ENCODE measurements at regions not wholly inside any gene's neighbourhood (a gene's known extent, or its start where the extent isn't known, plus 50 kb on each side); places are given as distances from the start of the nearest gene placed in this dataset.

DNA sequence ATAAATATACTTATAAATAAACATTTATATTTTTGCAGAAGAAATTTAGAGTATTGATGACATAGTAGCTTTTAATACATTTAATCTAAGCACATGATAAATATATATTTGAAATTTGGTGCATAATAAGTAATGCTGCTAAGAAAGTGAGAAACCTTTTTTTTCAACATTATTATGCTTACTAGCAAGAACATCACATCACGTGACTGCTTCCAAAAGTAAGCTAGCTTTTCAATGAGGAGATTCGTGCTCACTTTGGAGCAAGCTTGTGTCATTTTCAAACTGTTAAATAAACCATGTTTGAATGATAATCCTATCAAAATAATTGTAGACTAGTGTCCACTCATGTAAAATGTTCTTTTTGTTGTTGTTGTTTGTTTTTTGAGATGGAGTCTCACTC lies 109.0 kb upstream of the SLC4A7 start:
- TF ChIP-seq, protein P1, sequence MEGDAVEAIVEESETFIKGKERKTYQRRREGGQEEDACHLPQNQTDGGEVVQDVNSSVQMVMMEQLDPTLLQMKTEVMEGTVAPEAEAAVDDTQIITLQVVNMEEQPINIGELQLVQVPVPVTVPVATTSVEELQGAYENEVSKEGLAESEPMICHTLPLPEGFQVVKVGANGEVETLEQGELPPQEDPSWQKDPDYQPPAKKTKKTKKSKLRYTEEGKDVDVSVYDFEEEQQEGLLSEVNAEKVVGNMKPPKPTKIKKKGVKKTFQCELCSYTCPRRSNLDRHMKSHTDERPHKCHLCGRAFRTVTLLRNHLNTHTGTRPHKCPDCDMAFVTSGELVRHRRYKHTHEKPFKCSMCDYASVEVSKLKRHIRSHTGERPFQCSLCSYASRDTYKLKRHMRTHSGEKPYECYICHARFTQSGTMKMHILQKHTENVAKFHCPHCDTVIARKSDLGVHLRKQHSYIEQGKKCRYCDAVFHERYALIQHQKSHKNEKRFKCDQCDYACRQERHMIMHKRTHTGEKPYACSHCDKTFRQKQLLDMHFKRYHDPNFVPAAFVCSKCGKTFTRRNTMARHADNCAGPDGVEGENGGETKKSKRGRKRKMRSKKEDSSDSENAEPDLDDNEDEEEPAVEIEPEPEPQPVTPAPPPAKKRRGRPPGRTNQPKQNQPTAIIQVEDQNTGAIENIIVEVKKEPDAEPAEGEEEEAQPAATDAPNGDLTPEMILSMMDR (IDR thresholded peaks at IDR 0.05): no peak
- TF ChIP-seq POLR2A (IDR thresholded peaks at IDR 0.05) (no peak), EP300 (IDR thresholded peaks at IDR 0.05) (no peak)

Data from ovary (tissue), 3 donors.